ENCODE measurements at regions not wholly inside any gene's neighbourhood (a gene's known extent, or its start where the extent isn't known, plus 50 kb on each side); places are given as distances from the start of the nearest gene placed in this dataset.
A peak's percentile ranks its signal among the peaks of the same experiment; 100 is the strongest.

GRCh38 chr13:106159295-106160195, 375.9 kb downstream of the EFNB2 start:
- ChIA-PET CTCF (no interaction called here), POLR2A (ENCODE audit: unreplicated experiment) (no interaction called here)
- no peak overlapping the region; the same call in 1 of the 2 replicates for H3K14ac ChIP-seq (replicated peaks; ENCODE audit: low read depth, low read length)
- H3K4me3 ChIP-seq (ENCODE audit: insufficient read depth, low read depth, low read length) = no peak overlapping the region
- no peaks in the 10 kb centered on the region for H3K27me3 ChIP-seq (ENCODE audit: control insufficient read depth, insufficient read depth, low read length)
- no peaks in the 10 kb centered on the region for H4K20me1 ChIP-seq (ENCODE audit: insufficient read depth, low read length)
- no peak overlapping the region for H3K23ac ChIP-seq (ENCODE audit: low read depth, low read length)
- peak overlapping the region; percentile 43 for H2BK120ac ChIP-seq (ENCODE audit: low read depth, low read length)
- peak overlapping the region; percentile 31 for H2AK5ac ChIP-seq (ENCODE audit: low read depth, low read length)
- peak overlapping the region in 1 of 2 experiments; percentile 12; a peak in 1 of 4 replicates for H4K8ac ChIP-seq (ENCODE audit: low read depth in 2 of 2, low read length in 2 of 2)
- no peak for TF ChIP-seq MAZ (IDR thresholded peaks at IDR 0.05; ENCODE audit: borderline replicate concordance, low read depth, low read length)
- peak overlapping the region; percentile 38 for H2BK20ac ChIP-seq (ENCODE audit: low read depth, low read length)
- H3K56ac ChIP-seq (ENCODE audit: extremely low read depth, insufficient read depth, low read length) = no peak overlapping the region
- peak overlapping the region; percentile 59 for H4K91ac ChIP-seq (ENCODE audit: insufficient read depth, low read depth, low read length)
- H3K18ac ChIP-seq (ENCODE audit: low read depth, low read length) = 0 out of 2 replicates have a peak overlapping the region, but pooled peaks have one; percentile 32
- ATAC-seq (ENCODE audit: low read depth) (no peak), DNase-seq (no peak)
- H3K4me2 ChIP-seq (ENCODE audit: low read depth, low read length) = no peak overlapping the region
- H2BK5ac ChIP-seq (ENCODE audit: low read depth, low read length, poor library complexity, severe bottlenecking) = no peak overlapping the region
- H4K5ac ChIP-seq (ENCODE audit: low read depth, low read length) = no peak overlapping the region
- BruUV-seq (replicated peaks) = no TSS peak
- no peaks in the 10 kb centered on the region for H3K79me1 ChIP-seq (ENCODE audit: low read depth in 1 of 2, low read length in 2 of 2)
- dilution Hi-C loops (cut with HindIII; ENCODE audit: low sequenced_read_pairs, unreplicated experiment) (no loop called here), intact Hi-C loops (cut with micrococcal nuclease) (loop anchor here (5.0 to 10.0 kb wide), 2 partner anchors 348 to 825 kb away; no protein-coding TSS in a partner anchor), in situ Hi-C loops (cut with MboI; ENCODE audit: low sequenced_read_pairs) (no loop called here)
- no peaks in the 10 kb centered on the region for H3K9me3 ChIP-seq (ENCODE audit: control insufficient read depth, insufficient read depth, low read length)
- H2AK9ac ChIP-seq (replicated peaks; ENCODE audit: low read depth, low read length, poor library complexity) = no peak overlapping the region
- peaks cover 2% of the 10 kb centered on the region; the same call in 1 of the 2 replicates for H3K4me1 ChIP-seq (ENCODE audit: control insufficient read depth, insufficient read depth, low read length)
- peak overlapping the region; percentile 66; the same call in 1 of the 3 replicates for H2BK15ac ChIP-seq (ENCODE audit: low read depth, low read length)
- no peak overlapping the region for H3K27ac ChIP-seq (ENCODE audit: insufficient read depth, low read length)
- 92% methylated on average over 5 of the region's 20 CpGs; no CpG with 5 or more reads in 1 of the 2 experiments for WGBS, 2 experiments (ENCODE audit: extremely low coverage in 2 of 2, insufficient read length in 1 of 2)
- no peaks in the 10 kb centered on the region for H3K36me3 ChIP-seq (ENCODE audit: control insufficient read depth, insufficient read depth, low read length)
- H3K9me1 ChIP-seq (ENCODE audit: insufficient read depth, low read length) = no peaks in the 10 kb centered on the region
- no peak overlapping the region for H3K9ac ChIP-seq (ENCODE audit: low read depth, low read length)
- H3K4ac ChIP-seq (ENCODE audit: low read depth, low read length) = peak overlapping the region; percentile 34
- H2AFZ ChIP-seq (replicated peaks; ENCODE audit: low read length, poor library complexity) = peak overlapping the region; percentile 11

All from IMR-90 (cell line).